Stimulated activated naive B cell treated with anti-CD40 and anti-IgM and Interleukin-4, amounts not matched to agents 10 μg/mL and 1 μg/mL and 100 μg/mL, for 72 hours (primary cell): ENCODE measurements at regions not wholly inside any gene's neighbourhood (a gene's known extent, or its start where the extent isn't known, plus 50 kb on each side); places are given as distances from the start of the nearest gene placed in this dataset.

ENCODE experiments used
- ATAC-seq, 2 donors: fragments of 150-1000 bp; cut with Tn5 transposase; replicated peaks; 2 replicates each; pipeline ENCODE4 v1.10.0; 2021; ENCODE audit warnings: moderate library complexity in 1 of 2
- DNase-seq: peaks from one replicate; pipeline ENCODE4 v3.0.0; 2021
- H3K27ac Mint-ChIP-seq: one replicate; pipeline ENCODE4 v1.8.0; 2022; ENCODE audit warnings: mild to moderate bottlenecking, mixed read lengths
- H3K27me3 Mint-ChIP-seq, 2 donors: one replicate each; pipeline ENCODE4 v1.8.0; 2022; ENCODE audit warnings: mixed read lengths in 2 of 2
- H3K36me3 Mint-ChIP-seq, 2 donors: one replicate each; pipeline ENCODE4 v1.8.0; 2022; ENCODE audit warnings: mixed read lengths in 2 of 2, mild to moderate bottlenecking in 1 of 2
- H3K4me1 Mint-ChIP-seq, 2 donors: one replicate each; pipeline ENCODE4 v1.8.0; 2022; ENCODE audit warnings: mixed read lengths in 2 of 2, mild to moderate bottlenecking in 1 of 2
- H3K4me3 Mint-ChIP-seq, 2 donors: one replicate each; pipeline ENCODE4 v1.8.0; 2022; ENCODE audit warnings: mild to moderate bottlenecking in 2 of 2, mixed read lengths in 2 of 2, moderate library complexity in 1 of 2
- H3K9me3 Mint-ChIP-seq, 2 donors: one replicate each; pipeline ENCODE4 v1.8.0; 2022; ENCODE audit warnings: mixed read lengths in 2 of 2, mild to moderate bottlenecking in 1 of 2

DNA sequence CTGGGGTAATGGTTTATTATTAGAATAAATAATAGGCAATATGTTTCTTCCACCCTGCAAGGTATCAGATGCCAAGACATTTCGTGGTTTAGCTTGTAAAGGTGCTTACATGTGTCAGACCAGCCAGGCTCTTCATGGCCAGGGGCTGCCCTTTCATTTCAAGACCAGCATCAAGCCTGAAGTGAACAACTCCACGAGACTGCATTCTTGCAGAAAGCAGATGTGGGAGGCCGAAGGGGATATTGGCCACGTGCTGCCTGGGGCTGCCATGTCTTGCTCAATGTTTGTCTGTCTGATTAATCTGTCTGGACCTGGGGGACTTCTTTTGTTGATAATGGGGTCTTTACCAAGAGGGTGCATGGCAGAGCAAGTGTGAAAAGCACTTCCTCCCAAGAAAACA is 294.2 kb upstream of the RBFOX1 start:
- no peaks in the 10 kb centered on the region for H3K27me3 Mint-ChIP-seq
- H3K27ac Mint-ChIP-seq = no peak overlapping the region
- H3K9me3 Mint-ChIP-seq = no peaks in the 10 kb centered on the region
- no peaks in the 10 kb centered on the region for H3K4me1 Mint-ChIP-seq
- ATAC-seq = no peak
- DNase-seq = no peak
- H3K36me3 Mint-ChIP-seq = no peaks in the 10 kb centered on the region
- no peak overlapping the region for H3K4me3 Mint-ChIP-seq

DNA sequence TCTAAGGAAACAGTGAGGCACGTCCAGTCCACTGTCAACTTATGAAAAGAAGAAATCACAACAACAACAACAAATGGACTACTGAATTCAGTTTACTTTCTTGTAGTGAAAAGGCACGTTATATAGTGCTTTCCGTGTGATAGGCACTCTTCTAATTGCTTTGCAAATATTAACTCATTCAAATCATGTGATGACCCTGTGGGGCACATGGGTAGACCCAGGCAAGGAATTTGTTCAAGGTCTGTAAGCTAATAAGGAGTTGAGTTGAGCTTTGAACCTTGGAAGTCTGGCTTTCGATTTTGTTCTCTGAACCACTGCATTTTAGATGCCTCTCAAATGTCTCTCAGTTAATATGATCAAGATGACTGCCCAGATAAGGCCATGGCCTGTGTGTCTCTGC is 295.1 kb upstream of the RBFOX1 start:
- no peaks in the 10 kb centered on the region for H3K27me3 Mint-ChIP-seq
- no peaks in the 10 kb centered on the region for H3K4me1 Mint-ChIP-seq
- H3K36me3 Mint-ChIP-seq = no peaks in the 10 kb centered on the region
- no peak overlapping the region for H3K4me3 Mint-ChIP-seq
- DNase-seq (no peak), ATAC-seq (no peak)
- H3K9me3 Mint-ChIP-seq = peaks cover 0 to 4% of the 10 kb centered on the region in 2 donors
- no peak overlapping the region for H3K27ac Mint-ChIP-seq

DNA sequence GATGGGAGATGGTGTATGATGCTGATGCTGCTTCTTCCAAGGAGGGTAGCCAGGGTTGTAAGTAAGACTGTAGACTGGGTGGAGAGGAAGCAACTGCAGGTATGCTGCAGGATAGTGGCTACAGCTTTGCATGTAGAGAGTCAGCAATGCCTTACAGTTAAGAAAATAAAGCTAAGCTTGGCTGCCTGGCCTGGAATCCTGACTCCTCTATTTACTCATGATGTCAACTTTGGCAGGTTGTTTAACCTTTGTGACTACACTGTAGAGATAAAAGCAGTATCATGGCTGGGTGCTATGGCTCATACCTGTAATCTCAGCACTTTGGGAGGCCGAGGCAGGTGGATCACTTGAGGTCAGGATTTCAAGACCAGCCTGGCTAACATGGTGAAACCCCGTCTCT is 301.6 kb upstream of the RBFOX1 start:
- Mint-ChIP-seq H3K4me3 (no peak overlapping the region), H3K27me3 (no peaks in the 10 kb centered on the region), H3K4me1 (no peaks in the 10 kb centered on the region), H3K36me3 (no peaks in the 10 kb centered on the region), H3K9me3 (peaks cover 3 to 7% of the 10 kb centered on the region in 2 donors), H3K27ac (no peak overlapping the region)
- DNase-seq = no peak
- ATAC-seq = no peak

DNA sequence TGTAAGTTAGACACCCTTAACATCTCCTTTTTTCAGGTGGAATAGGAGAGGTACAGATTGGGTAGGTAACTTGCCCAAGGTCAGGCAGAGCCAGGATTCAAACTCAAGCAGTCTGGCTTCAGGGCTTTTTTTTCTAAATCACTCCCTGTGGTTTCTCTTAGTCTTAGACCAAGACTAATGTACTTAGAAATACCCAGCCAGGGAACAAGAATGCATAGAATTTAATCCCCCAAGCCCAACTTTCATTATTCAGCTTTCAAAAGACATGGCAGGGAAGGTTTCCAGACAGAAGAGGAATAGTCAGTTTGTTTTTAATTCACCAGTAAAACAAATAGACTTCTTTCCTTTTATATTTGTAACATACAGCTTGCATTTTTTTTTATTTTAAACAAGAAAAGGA is 305.2 kb upstream of the RBFOX1 start:
- no peaks in the 10 kb centered on the region for H3K27me3 Mint-ChIP-seq
- ATAC-seq (no peak), DNase-seq (no peak)
- no peak overlapping the region for H3K4me3 Mint-ChIP-seq
- no peaks in the 10 kb centered on the region for H3K4me1 Mint-ChIP-seq
- no peak overlapping the region for H3K27ac Mint-ChIP-seq
- no peaks in the 10 kb centered on the region for H3K36me3 Mint-ChIP-seq
- peaks cover 3% of the 10 kb centered on the region in 2 donors for H3K9me3 Mint-ChIP-seq

DNA sequence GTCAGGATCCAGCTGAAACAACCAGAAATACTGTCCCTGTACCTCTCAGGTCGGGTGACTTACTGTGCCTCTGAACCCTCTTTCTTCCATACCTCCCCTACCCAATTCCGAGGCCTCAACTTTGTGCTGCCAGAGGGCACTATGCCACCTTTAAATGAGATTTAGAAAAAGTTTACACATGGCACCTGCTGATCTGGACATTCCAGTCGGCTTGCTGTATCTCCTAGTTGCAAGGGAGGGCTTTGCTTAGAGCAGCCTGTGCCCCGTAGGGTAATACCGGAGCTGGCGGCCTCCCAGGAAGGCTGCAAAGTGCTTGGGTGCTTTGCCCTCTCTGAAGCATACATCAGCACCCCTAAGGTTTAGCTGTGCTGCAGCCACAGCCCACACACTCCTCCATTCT is 306.0 kb upstream of the RBFOX1 start:
- ATAC-seq (no peak), DNase-seq (no peak)
- Mint-ChIP-seq H3K4me1 (no peaks in the 10 kb centered on the region), H3K36me3 (no peaks in the 10 kb centered on the region), H3K27ac (no peak overlapping the region), H3K9me3 (peaks cover 3% of the 10 kb centered on the region in 2 donors), H3K27me3 (no peaks in the 10 kb centered on the region), H3K4me3 (no peak overlapping the region)

DNA sequence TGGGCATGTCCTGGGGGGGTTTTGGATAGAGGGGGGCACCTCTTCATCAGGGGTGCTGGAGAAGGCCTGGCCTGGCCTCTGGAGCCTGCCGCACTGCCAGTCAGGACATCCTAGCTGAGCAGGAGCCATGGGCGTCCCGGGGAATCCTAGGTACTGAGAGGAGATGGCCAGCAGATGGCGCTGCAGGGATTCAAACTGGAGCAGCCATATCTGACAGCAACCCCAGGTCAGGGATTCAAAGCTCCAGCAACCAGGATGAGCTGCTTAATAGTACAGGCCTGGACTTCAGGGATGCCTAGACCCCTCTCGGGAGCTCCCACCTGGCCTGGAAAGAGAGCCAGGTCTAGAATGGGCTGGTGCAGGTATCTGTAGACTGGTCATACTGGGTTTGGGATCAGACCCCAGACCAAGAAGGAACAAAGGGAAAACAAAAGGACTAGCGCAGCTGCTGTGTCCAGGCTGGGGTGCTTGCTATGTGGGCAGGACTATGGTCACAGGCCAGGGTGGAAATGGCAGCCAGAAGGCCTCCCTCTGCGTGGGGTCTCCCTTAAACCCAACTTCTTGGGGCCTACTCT is 306.9 kb upstream of the RBFOX1 start:
- ATAC-seq (peak; percentile 65 to 72), DNase-seq (peak; percentile 17)
- H3K36me3 Mint-ChIP-seq = no peaks in the 10 kb centered on the region
- no peaks in the 10 kb centered on the region for H3K27me3 Mint-ChIP-seq
- H3K4me1 Mint-ChIP-seq = no peaks in the 10 kb centered on the region
- H3K27ac Mint-ChIP-seq = no peak overlapping the region
- no peak overlapping the region for H3K4me3 Mint-ChIP-seq
- peaks cover 3% of the 10 kb centered on the region in 2 donors for H3K9me3 Mint-ChIP-seq

DNA sequence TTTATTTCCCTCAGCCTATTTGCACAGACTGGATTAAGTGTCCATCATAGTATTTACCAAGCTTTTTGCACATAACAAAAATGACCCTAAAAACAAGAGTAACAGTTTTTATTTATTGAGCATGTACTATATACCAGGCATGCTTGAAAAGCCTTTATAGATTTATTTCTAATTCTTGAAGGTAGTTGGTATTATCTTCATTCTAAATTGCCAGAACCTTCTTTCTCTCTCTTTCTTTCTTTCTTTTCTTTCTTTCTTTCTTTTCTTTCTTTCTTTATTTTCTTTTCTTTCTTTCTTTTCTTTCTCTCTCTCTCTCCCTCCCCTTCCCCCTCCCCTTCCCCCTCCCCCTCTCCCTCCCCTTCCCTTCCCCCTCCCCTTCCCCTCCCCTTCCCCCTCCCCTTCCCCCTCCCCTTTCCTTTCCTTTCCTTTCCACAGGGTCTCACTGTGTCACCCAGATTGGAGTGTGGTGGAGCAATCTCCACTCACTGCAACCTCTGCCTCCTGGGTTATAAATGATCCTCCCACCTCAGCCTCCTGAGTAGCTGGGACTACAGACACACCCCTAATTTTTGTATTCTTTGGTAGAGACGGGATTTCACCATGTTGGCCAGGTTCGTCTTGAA is 310.9 kb upstream of the RBFOX1 start:
- no peaks in the 10 kb centered on the region for H3K36me3 Mint-ChIP-seq
- H3K27ac Mint-ChIP-seq = no peak overlapping the region
- no peaks in the 10 kb centered on the region for H3K27me3 Mint-ChIP-seq
- ATAC-seq = no peak
- H3K4me3 Mint-ChIP-seq = no peak overlapping the region
- H3K4me1 Mint-ChIP-seq = no peaks in the 10 kb centered on the region
- H3K9me3 Mint-ChIP-seq = no peaks in the 10 kb centered on the region
- no peak for DNase-seq

DNA sequence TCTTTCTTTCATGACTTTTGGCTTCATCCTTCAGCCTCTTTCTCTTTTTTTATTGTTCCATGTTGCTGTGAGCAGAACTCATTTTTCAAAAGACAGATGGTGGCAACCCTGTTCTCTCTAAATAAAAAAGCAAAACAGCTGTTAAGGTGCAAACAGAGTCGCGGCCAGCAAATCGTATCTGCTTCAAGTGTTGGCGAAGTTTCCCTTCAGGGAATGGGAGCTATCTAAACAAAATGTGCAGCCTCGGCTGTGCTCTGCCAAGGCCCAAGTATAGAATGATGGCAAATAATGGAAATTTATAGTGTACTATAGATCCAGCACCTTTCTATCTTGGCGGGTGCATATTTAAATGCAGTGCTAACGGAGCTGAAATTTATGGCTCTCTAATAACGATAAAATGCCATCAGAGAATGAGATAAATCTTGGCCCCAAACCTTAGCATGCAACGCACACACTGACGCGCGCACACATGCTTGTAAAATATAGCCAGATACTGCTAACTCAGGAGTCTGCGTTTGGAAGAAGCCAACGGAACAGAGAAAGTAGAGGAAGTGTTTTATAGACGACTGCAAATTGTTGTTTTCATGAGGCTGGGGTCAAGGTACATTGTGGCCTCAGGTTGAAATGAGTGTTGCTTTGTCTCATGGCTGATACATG is 315.5 kb upstream of the RBFOX1 start:
- Mint-ChIP-seq H3K4me3 (no peak overlapping the region), H3K36me3 (no peaks in the 10 kb centered on the region)

DNA sequence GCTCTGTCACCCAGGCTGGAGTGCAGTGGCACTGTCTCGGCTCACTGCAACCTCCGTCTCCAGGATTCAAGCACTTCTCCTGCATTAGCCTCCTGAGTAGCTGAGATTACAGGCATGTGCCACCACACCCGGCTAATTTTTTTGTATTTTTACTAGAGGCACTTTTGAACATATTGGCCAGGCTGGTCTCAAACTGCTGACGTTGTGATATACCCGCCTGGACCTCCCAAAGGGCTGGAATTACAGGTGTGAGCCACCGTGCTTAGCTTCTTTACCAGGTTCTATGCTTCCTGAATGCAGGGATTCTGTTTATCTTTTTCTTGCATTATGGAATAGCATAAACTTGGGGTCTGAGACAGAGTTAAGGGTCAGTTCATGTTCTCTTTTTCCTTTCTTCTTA is 317.9 kb upstream of the RBFOX1 start:
- no peak overlapping the region for H3K4me3 Mint-ChIP-seq
- H3K36me3 Mint-ChIP-seq = no peaks in the 10 kb centered on the region
- H3K27ac Mint-ChIP-seq = no peak overlapping the region
- H3K27me3 Mint-ChIP-seq = no peaks in the 10 kb centered on the region
- ATAC-seq (no peak), DNase-seq (no peak)
- peaks cover 4% of the 10 kb centered on the region in 2 donors for H3K9me3 Mint-ChIP-seq
- no peaks in the 10 kb centered on the region for H3K4me1 Mint-ChIP-seq

More for the DNA sequence above, 315.5 kb upstream of the RBFOX1 start:
- H3K27me3 Mint-ChIP-seq = no peaks in the 10 kb centered on the region
- H3K9me3 Mint-ChIP-seq = no peaks in the 10 kb centered on the region
- no peak for ATAC-seq
- DNase-seq = no peak
- H3K27ac Mint-ChIP-seq = no peak overlapping the region
- H3K4me1 Mint-ChIP-seq = no peaks in the 10 kb centered on the region

DNA sequence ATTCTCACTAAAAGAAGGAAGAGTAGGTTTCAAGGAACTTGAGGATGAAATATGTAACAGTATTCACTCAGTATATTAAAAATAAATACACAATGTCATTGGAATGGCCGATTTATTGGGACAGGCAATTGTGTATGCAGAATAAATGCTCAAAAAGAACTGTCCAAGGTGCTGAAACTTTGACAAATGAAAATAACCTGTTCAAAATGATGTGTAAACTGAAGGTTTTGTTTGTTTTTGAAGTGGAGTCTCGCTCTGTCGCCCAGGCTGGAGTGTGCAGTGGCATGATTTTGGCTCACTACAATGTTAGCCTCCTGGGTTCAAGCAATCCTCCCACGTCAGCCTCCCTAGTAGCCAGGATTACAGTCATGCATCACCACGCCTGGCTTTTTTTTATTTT is 318.7 kb upstream of the RBFOX1 start:
- ATAC-seq (no peak), DNase-seq (no peak)
- H3K27me3 Mint-ChIP-seq = no peaks in the 10 kb centered on the region

DNA sequence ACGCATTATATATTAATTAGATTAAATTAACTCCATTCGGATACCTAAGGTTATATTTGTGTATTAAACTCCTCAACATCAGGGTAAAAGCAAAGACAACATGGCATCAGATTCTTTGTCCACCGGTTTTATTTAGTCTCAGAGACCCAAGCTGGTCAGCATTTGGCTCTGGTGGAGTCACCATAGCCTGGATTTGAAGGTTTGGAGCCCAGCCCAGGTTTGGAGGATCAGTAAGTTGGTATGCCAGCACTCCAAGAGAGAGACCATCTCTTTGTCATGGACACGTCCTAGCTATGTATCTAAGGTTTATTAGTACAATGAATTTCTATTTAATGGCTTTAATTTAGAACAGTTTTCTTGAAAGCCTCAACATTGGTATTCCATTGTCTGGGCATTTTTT is 328.4 kb upstream of the RBFOX1 start:
- H3K9me3 Mint-ChIP-seq = peaks cover 4 to 5% of the 10 kb centered on the region in 2 donors
- no peak overlapping the region for H3K27ac Mint-ChIP-seq
- peaks cover 0 to 4% of the 10 kb centered on the region in 2 donors for H3K36me3 Mint-ChIP-seq
- H3K4me3 Mint-ChIP-seq = no peak overlapping the region
- no peaks in the 10 kb centered on the region for H3K27me3 Mint-ChIP-seq
- no peaks in the 10 kb centered on the region for H3K4me1 Mint-ChIP-seq
- DNase-seq (no peak), ATAC-seq (no peak)

More for the DNA sequence above, 318.7 kb upstream of the RBFOX1 start:
- Mint-ChIP-seq H3K9me3 (peaks cover 6 to 7% of the 10 kb centered on the region in 2 donors), H3K4me3 (no peak overlapping the region), H3K27ac (no peak overlapping the region), H3K36me3 (peaks cover 0 to 3% of the 10 kb centered on the region in 2 donors), H3K4me1 (no peaks in the 10 kb centered on the region)

DNA sequence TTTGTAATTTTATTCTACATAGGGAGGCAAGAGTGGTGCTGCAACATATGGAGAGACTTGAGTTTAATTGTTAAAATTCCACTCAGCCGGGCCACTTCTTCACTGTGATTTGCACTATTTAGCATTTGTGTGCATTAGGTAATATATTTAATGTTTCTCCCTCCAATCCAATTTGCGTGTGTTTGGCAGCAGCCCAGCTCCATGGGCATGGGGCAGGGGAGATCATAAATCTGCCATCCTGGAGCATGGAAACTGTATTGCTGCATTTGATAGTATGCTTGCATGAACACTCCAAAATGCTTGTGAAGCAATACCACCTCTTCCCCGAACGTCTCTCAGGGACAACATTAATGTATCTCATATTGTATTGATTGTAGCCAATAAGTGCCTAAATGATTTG is 339.1 kb upstream of the RBFOX1 start:
- H3K4me1 Mint-ChIP-seq = no peaks in the 10 kb centered on the region
- ATAC-seq (no peak), DNase-seq (no peak)
- H3K36me3 Mint-ChIP-seq = no peaks in the 10 kb centered on the region
- no peak overlapping the region for H3K27ac Mint-ChIP-seq
- no peak overlapping the region for H3K4me3 Mint-ChIP-seq
- peaks cover 2 to 3% of the 10 kb centered on the region in 2 donors for H3K9me3 Mint-ChIP-seq
- no peaks in the 10 kb centered on the region for H3K27me3 Mint-ChIP-seq

DNA sequence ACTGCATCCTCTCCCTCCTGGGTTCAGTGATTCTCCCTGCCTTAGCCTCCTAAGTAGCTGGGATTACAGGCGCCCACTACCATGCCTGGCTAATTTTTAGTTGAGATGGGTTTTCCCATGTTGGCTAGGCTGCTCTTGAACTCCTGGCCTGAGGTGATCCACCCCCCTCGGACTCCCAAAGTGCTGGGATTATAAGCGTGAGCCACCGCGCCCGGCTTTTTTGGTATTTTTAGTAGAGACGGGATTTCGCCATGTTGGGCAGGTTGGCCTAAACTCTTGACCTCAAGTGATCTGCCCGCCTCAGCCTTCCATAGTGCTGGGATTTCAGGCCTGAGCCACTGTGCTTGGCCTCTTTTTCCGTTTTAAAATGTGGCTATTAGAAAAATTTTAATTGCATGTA is 343.8 kb upstream of the RBFOX1 start:
- ATAC-seq (no peak), DNase-seq (no peak)
- no peaks in the 10 kb centered on the region for H3K27me3 Mint-ChIP-seq
- H3K9me3 Mint-ChIP-seq = no peaks in the 10 kb centered on the region
- H3K4me3 Mint-ChIP-seq = no peak overlapping the region
- H3K4me1 Mint-ChIP-seq = no peaks in the 10 kb centered on the region
- no peak overlapping the region for H3K27ac Mint-ChIP-seq
- H3K36me3 Mint-ChIP-seq = no peaks in the 10 kb centered on the region

DNA sequence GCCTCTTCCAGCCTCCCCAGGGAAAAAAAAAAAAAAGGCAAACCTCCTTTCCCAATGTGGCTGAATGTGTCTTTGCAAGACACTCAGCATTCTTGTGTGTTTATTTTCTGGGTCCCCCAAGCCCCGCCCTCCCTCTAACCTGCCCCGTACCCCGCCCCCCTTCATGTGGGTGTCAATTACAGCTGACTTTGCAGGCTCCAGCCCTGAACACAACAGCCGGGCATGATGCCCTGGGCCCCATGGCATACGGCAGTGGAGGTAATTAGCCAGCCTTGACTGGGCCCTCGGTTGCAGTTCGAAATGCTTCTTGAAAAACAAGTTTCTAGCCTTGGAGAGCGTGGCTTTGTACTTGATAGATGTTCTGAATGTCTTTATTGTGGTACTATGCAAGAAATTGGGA is 354.7 kb upstream of the RBFOX1 start:
- no peak overlapping the region for H3K4me3 Mint-ChIP-seq
- H3K27ac Mint-ChIP-seq = no peak overlapping the region
- no peaks in the 10 kb centered on the region for H3K27me3 Mint-ChIP-seq
- ATAC-seq = no peak
- no peaks in the 10 kb centered on the region for H3K36me3 Mint-ChIP-seq
- no peaks in the 10 kb centered on the region for H3K4me1 Mint-ChIP-seq
- DNase-seq = no peak
- peaks cover 0 to 3% of the 10 kb centered on the region in 2 donors for H3K9me3 Mint-ChIP-seq

DNA sequence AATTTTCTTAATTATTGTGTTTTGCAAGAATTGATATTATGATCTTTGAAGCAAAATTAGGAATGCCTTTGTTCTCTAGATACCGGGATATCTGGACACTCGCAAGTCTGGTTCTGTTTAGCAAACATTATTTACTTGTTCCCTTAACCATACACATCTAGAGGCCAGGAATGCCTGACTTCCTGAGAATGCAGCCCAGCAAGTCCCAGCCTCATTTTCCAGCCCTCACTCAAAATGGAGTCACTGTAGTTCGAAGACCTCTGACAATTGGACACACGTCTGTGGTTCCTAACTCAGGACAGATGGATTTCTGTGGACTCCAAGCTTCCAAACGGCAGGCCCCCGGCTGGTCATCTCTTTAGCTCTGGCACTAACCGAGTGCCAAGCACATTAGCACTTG is 355.4 kb upstream of the RBFOX1 start:
- Mint-ChIP-seq H3K36me3 (no peaks in the 10 kb centered on the region), H3K4me3 (no peak overlapping the region), H3K27ac (no peak overlapping the region), H3K9me3 (peaks cover 4 to 6% of the 10 kb centered on the region in 2 donors), H3K27me3 (no peaks in the 10 kb centered on the region), H3K4me1 (no peaks in the 10 kb centered on the region)
- ATAC-seq (no peak), DNase-seq (no peak)
